ENCODE measurements at regions not wholly inside any gene's neighbourhood (a gene's known extent, or its start where the extent isn't known, plus 50 kb on each side); places are given as distances from the start of the nearest gene placed in this dataset.

DNA sequence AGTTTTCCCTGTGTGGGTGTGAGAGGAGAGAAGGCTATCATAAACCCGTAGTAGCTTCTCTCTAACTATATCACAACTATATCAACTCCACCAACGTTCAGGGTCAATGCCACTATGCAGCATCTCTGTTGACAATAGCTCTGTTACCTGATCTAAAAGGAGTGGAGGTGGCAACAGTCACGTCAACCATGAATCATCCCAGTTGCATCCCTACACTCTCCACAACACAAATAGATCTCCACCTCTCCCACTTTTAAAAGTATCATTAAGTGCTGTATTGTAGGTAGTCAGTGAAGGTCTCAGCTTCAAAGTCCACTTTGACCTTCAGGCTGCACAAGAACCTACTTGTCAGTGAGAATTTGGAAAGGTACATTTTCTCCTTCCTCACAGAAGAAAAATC is 600.5 kb upstream of the GRIA3 start:
- TF ChIP-seq CTCF (IDR thresholded peaks at IDR 0.05) (no peak), POLR2A (IDR thresholded peaks at IDR 0.05) (no peak)

All from testis (tissue), 2 donors.